ENCODE measurements at regions not wholly inside any gene's neighbourhood (a gene's known extent, or its start where the extent isn't known, plus 50 kb on each side); places are given as distances from the start of the nearest gene placed in this dataset.

DNA sequence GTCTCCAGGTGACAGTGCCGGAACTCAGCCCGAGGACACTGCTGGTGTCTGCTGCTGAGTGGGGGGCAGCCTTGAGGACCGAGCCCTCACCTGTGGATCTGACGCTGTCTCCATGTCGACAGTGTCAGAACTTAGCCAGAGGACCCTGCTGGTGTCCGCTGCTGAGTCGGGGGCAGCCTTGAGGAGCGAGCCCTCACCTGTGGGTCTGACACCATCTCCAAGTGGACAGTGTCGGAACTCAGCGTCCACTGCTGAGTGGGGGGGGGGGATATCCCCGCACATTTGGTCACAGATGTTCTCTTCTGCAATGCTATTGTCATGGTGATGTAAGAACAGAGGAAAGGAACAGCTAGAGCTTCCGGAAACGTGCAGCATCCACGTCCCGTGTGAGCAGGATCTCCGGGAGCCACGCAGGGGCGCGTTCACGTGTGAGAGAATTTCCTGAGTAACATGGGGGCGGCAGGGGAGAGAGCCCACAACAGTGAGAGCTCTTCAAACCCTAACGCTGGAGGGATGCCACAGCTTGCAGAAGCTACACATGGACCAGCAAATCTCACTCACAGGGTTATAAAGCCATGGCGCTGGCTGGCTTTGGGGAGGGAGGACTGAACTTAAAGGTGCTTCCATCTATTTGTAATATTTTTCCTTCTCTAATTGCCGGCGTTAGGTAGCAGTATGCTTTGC, 250.7 kb upstream of the SALL3 start:
- Histone ChIP-seq H3K4me3 (no peak overlapping the region), H3K9me3 (no peaks in the 10 kb centered on the region), H3K27me3 (replicated peaks; ENCODE audit: insufficient read depth) (no peaks in the 10 kb centered on the region), H3K4me1 (ENCODE audit: control insufficient read depth in 1 of 2, low read depth in 2 of 2) (no peaks in the 10 kb centered on the region), H3K27ac (no peak overlapping the region), H3K36me3 (no peaks in the 10 kb centered on the region)
- ATAC-seq (ENCODE audit: insufficient number of reproducible peaks, low FRiP score, low read depth) (no peak), DNase-seq (ENCODE audit: low spot score) (no peak)
- TF ChIP-seq, protein P1, sequence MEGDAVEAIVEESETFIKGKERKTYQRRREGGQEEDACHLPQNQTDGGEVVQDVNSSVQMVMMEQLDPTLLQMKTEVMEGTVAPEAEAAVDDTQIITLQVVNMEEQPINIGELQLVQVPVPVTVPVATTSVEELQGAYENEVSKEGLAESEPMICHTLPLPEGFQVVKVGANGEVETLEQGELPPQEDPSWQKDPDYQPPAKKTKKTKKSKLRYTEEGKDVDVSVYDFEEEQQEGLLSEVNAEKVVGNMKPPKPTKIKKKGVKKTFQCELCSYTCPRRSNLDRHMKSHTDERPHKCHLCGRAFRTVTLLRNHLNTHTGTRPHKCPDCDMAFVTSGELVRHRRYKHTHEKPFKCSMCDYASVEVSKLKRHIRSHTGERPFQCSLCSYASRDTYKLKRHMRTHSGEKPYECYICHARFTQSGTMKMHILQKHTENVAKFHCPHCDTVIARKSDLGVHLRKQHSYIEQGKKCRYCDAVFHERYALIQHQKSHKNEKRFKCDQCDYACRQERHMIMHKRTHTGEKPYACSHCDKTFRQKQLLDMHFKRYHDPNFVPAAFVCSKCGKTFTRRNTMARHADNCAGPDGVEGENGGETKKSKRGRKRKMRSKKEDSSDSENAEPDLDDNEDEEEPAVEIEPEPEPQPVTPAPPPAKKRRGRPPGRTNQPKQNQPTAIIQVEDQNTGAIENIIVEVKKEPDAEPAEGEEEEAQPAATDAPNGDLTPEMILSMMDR (IDR thresholded peaks at IDR 0.05): no peak

DNA sequence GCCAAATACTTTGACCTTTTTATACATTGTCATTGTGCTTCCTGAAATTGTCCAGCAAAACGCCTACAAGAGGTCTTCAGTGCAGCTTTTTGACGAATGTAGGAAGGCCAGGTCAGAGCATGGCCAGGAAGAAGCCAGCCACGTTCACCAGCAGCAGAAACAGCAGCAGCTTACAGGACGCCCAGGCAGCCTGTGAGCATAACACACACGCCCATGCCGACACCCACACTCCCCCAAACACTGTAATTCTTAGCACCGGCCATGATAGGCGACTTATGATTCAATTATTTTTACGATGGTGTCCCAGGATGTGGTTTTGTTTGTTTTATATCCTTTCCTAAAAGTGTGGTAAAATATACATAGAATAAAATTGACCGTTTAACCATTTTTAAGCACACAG, 249.1 kb upstream of the SALL3 start:
- Histone ChIP-seq H3K27me3 (replicated peaks; ENCODE audit: insufficient read depth) (no peaks in the 10 kb centered on the region), H3K36me3 (no peaks in the 10 kb centered on the region), H3K4me1 (ENCODE audit: control insufficient read depth in 1 of 2, low read depth in 2 of 2) (no peaks in the 10 kb centered on the region), H3K4me3 (no peak overlapping the region), H3K27ac (no peak overlapping the region), H3K9me3 (no peaks in the 10 kb centered on the region)
- TF ChIP-seq, protein P1 (IDR thresholded peaks at IDR 0.05): no peak
- ATAC-seq (ENCODE audit: insufficient number of reproducible peaks, low FRiP score, low read depth): no peak
- DNase-seq (ENCODE audit: low spot score): no peak

DNA sequence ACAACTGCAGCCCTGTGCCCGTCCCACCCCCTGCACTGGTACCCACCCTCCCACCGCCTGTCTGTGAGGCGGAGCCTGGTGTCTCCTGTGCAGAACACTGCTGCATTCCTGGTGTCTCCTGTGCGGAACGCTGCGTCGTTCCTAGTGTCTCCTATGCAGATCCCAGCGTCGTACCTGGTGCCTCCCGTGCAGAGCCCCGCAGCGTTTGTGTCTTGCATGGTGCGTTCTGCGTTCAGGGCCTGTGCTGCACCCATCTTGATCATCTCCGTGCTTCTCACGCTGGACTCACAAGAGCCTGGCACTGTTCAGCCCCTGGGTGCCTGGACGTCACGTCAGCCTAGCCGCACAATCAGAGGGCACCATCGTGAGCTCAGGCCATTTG, 248.6 kb upstream of the SALL3 start:
- Histone ChIP-seq H3K27ac (no peak overlapping the region), H3K36me3 (no peaks in the 10 kb centered on the region), H3K27me3 (replicated peaks; ENCODE audit: insufficient read depth) (no peaks in the 10 kb centered on the region), H3K4me3 (no peak overlapping the region), H3K9me3 (no peaks in the 10 kb centered on the region), H3K4me1 (ENCODE audit: control insufficient read depth in 1 of 2, low read depth in 2 of 2) (no peaks in the 10 kb centered on the region)
- no peak for ATAC-seq (ENCODE audit: insufficient number of reproducible peaks, low FRiP score, low read depth)
- no peak for DNase-seq (ENCODE audit: low spot score)
- TF ChIP-seq, protein P1 (IDR thresholded peaks at IDR 0.05): no peak

DNA sequence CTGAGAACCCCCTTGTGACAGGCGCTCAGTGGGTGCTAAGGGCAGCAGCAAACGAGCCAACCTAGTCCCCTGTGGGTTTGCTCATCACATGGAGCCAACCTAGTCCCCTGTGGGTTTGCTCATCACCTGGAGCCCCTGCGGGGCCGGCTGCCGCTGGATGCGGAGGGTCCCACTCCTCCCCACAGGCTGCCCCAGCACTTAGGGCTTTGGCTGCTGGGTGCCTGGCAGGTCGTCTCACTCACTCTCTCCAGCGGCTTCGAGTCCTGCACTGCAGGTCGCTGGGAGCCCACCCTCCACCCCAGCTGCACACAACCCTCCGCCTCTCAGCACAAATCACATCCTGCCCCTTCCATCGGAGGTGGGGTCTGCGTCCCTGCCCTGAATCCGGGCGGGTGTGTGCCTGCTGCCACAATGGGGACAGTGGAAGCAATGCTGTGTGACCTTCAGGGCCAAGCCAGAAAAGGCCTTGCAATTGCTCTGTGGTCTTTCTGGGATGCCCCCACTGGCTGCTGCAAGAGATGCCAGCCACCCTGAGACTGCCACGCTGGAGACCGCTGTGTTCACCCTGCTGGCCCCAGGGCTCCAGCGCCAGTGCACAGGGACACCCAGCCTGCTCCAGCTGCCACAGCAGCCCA, 248.1 kb upstream of the SALL3 start:
- ATAC-seq (ENCODE audit: insufficient number of reproducible peaks, low FRiP score, low read depth) (no peak), DNase-seq (ENCODE audit: low spot score) (no peak)

More for the DNA sequence above, 248.1 kb upstream of the SALL3 start:
- no peaks in the 10 kb centered on the region for H3K9me3 ChIP-seq
- no peak overlapping the region for H3K27ac ChIP-seq
- no peaks in the 10 kb centered on the region for H3K36me3 ChIP-seq
- H3K4me1 ChIP-seq (ENCODE audit: control insufficient read depth in 1 of 2, low read depth in 2 of 2): no peaks in the 10 kb centered on the region
- no peak overlapping the region for H3K4me3 ChIP-seq
- no peaks in the 10 kb centered on the region for H3K27me3 ChIP-seq (replicated peaks; ENCODE audit: insufficient read depth)
- TF ChIP-seq, protein P1 (IDR thresholded peaks at IDR 0.05): no peak
